Epithelial cell of esophagus (primary cell): ENCODE measurements at regions not wholly inside any gene's neighbourhood (a gene's known extent, or its start where the extent isn't known, plus 50 kb on each side); places are given as distances from the start of the nearest gene placed in this dataset.

Experiments used
- DNase-seq: peaks from one replicate; pipeline ENCODE4 v3.0.0; 2010; ENCODE audit warnings: low read depth
- H3K4me3 ChIP-seq: 2 replicates; pipeline ENCODE4 v1.5.1; 2011; ENCODE audit warnings: mild to moderate bottlenecking, low read length, control low read depth
- CTCF ChIP-seq: IDR thresholded peaks from 2 replicates; pipeline ENCODE4 v1.5.1; 2011; ENCODE audit warnings: low read depth, mild to moderate bottlenecking, low read length, control low read depth, inconsistent platforms; ENCODE audit not compliant: insufficient read depth; ENCODE audit errors: missing control alignments

- TF ChIP-seq CTCF: no peak
Observed at GRCh38 chr11:39462506-39462905, 1996.9 kb downstream of the LRRC4C start.

DNA sequence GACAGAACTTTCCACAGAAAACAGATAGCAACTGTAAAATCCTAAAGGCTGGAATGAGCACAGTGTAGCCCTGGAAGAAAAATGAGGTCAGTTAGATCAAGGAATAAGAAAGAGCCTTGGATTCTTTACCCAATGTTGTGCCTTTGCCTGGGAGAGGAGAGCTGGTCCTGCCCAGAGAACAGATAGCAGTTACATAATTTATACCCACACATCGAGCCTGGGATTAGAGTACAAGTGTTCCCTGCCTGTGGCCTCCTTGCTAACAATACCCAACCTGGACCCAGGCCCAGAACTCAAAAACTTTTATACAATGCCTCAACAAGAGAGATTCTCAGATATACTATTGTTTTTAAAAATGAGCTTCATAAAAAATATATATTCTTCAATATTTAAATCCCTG, 1998.4 kb downstream of the LRRC4C start:
- DNase-seq: no peak
- no peak for TF ChIP-seq CTCF
- H3K4me3 ChIP-seq: no peak overlapping the region

More at GRCh38 chr11:39462506-39462905, 1996.9 kb downstream of the LRRC4C start:
- DNase-seq: no peak
- no peak overlapping the region for H3K4me3 ChIP-seq

DNA sequence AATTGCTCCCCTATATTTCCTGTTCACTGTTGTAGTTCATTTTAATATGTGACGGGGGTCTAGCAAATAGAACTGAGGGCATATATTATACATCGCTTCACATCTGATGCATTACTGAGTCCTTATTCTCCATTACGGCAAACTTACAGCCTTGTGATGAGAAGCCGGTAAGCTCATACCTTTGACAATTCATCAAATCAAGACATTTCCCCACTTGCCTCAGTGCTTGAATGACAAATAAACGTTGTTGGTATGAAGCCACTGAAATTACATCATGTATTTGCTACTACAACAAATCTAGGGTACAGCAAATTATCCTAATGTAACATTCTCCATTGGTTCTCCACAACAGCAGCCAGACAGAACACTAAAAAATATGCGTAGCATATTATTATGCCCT, 1999.8 kb downstream of the LRRC4C start:
- H3K4me3 ChIP-seq: no peak overlapping the region
- no peak for TF ChIP-seq CTCF
- DNase-seq: no peak

DNA sequence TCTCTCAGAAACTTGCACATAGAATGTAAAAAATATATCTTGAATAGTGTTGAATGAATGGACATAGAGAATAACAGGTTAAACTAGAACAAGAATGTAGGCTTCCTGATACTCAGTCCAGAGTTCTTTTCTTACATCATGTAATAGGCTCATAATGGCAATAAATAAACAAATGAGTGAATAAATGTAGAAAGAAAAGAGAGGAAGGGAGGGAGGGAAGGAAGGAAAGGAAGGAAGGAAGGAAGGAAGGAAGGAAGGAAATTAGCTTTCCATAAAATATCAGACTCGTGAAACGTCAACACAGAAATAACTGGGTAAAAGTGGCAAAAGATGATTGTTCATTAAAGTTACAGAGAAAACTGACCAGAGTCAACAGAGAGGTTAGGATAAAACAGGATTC, 2001.0 kb downstream of the LRRC4C start:
- no peak overlapping the region for H3K4me3 ChIP-seq
- no peak for TF ChIP-seq CTCF

GRCh38 chr11:39443424-39444022, 2015.9 kb downstream of the LRRC4C start:
- no peak for TF ChIP-seq CTCF
- no peak for DNase-seq
- H3K4me3 ChIP-seq: no peak overlapping the region

More for the DNA sequence above, 2001.0 kb downstream of the LRRC4C start:
- no peak for DNase-seq

GRCh38 chr11:39442177-39442576, 2017.3 kb downstream of the LRRC4C start:
- TF ChIP-seq CTCF: no peak
- H3K4me3 ChIP-seq: no peak overlapping the region
- no peak for DNase-seq

- TF ChIP-seq CTCF: no peak
- no peak overlapping the region for H3K4me3 ChIP-seq
- DNase-seq: no peak
Observed at GRCh38 chr11:39435641-39436040, 2023.8 kb downstream of the LRRC4C start.
